ENCODE measurements at regions not wholly inside any gene's neighbourhood (a gene's known extent, or its start where the extent isn't known, plus 50 kb on each side); places are given as distances from the start of the nearest gene placed in this dataset.

- TF ChIP-seq CTCF (IDR thresholded peaks at IDR 0.05) (no peak), POLR2A (IDR thresholded peaks at IDR 0.05) (no peak)
Measured at GRCh38 chr11:69574608-69575255, 66.2 kb upstream of the CCND1 start.
